ENCODE measurements at regions not wholly inside any gene's neighbourhood (a gene's known extent, or its start where the extent isn't known, plus 50 kb on each side); places are given as distances from the start of the nearest gene placed in this dataset.

DNA sequence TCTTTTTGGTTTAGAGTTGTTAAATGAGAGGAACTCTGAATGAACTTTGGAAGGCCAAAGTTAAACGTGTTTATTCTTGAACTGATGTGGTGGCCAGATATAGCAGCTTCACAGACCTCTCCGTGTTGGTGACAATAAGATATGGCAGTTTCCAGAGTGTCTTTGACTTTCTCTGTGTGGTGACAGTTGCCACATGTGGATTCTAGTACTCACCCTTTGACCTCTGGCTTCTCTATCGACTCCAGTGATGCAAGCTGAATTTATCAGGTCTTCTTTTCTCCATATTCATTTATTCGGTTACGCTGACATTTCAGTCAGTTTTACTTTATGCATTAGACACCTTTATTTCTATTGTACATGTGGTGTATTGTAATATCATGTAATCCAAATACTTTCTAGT, 1469.5 kb downstream of the SLITRK1 start:
- no peak for DNase-seq

DNA sequence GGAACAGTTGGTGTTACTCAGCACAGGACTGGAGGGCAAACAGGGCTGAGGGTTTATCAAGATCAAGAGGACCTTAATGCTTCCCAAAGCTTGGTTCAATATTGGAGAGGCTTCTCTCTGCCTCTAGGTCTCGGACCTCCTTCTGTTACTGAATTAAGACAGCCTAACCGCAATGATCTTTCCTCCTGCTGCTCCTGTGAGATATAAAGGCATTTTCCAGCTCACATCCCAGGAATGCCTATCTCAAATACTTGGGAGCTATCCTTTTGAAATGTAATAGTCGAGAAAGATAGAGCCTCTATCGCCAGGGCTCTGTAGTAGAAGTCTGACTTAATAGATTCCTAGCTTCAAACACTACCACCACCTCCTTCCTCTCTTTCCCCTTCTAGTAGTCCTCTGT, 1475.0 kb downstream of the SLITRK1 start:
- DNase-seq: no peak

DNA sequence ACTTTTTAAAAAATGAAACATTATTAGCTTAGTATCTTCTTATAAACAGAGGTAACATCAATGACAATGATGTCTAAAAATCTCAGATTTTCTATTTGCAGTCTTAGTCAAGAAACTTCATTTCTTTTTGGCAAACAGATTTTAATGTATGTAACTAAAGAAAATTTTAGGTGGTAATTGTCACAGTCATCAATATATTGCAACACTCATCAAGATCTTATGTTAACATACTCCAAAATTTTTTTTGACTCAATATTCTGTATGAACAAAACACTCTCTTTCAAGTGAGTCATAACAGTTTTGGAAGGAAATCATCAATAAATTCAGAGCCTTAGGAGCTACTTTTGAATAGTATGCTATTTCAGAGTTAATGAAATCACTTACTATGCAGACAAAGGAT, 1507.6 kb downstream of the SLITRK1 start:
- DNase-seq: no peak

DNA sequence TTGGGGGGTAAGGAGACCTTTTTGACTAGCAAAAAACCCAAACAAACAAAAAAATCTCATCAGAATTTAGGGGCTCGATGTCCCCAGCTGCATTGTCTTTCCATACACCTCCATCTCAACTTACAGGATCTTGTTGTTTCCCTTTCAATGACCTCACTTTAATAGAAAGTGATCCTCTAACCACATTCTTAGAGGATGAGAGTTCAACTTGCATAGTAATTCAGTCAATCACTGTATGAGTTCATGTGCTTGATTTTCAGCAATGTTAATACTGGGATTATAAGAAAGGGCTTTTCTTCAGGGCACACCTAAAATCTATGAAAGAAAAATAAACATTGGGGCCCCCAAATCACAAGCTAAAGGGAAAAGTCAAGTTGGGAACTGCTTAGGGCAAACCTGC, 1512.0 kb downstream of the SLITRK1 start:
- no peak for DNase-seq

DNA sequence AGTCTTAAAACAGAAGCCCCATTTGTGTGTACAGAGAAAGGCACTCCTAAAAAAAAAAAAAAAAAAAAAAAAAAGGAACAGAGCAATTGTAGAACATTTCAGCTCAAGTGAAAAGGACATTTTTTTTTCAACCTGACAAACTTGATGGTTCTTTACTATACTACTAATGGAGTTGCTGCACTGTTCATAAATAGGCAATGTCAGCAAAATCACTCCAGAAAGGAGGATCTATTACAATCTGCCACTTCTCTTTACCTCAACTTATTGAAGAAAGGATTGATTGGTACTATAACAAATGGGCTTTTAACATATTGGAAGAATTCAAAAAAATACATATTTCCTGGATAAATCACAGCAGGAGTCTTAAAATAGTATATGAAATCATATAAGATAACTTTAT, 1517.7 kb downstream of the SLITRK1 start:
- DNase-seq: no peak

DNA sequence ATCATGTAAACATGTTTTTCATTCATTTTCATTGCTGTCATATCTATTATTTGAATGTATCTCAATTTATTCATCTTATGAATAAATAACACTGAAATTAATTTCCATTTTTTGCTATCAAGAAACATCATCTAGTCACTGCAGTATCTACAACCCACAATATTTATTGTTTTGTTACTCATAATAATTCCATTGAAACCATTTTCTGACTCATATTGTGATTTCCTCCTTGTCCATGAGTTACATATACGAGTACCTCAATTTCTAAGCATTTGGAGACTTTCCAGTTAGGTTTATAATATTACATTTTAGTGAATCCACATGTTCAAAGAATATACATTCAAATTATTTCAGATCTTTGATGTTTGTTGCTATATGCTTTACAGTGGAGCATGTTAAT, 1524.0 kb downstream of the SLITRK1 start:
- DNase-seq: no peak

DNA sequence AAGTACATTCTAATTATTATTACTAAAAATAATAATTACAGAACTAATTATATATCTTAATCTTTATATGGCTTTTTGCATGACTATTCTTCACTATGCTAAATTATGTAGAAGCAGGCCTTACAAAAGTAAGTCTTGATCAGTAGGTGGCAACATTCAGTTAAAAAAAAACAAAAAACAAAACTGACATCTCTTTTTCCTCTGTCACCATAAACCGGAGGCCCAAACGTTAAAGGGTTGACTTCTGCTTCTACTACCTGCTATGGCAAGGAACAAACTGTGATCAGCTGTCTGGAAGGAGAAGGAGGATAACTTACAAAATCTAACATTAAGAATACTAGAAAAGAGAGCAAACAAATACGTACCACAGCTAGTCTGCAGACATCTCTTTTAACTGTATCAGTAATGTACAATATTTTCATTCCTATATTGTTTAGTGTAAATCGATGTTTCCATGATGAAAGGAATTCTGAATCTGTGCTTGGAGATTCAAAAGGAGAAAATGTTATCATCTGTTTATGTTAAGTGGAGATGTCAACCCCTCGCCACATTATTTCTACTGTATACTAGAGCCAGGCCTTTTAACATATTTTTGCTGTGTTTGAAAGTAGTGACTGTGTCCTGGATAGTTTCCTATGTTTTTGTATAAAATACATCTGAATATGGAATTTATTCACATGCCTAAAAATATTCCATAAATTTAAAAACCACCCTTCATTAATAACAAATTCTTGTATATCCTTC, 1525.4 kb downstream of the SLITRK1 start:
- DNase-seq: peak in 1 of 51 donors; percentile 13

DNA sequence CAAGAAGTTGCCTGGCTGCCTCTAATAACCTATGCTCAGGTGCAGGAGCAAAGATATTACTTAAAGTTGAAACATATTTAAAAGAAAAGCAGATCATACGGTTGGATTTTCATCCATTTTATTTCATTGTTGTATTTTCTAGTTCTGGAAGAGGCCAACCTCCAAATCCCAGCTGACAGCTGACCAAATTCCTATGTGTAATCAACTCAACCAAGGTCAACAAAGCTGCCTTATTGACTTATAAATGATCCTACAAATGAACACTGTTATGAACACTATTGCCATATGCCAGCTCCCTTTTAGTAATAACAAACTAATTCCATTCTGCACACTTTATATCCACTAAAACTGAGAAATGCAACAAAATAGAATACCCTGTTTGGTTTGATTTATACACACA, 1537.4 kb downstream of the SLITRK1 start:
- no peak for DNase-seq

DNA sequence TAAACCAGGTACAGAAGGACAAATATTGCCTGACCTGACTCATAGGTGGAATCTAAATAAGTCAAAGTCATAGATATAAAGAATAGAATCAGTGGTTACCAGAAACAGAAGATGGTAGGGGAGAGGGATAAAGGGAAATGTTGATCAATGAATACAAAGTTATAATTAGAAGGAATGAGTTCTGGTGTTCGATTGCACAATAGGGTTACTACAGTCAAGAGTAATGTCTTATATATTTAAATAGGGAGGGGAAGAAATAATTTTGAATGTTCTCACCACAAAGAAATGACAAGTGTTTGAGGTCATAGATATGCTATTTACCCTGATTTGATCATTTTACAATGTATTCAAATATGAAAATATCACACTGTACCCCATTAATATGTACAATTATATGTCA, 1541.2 kb downstream of the SLITRK1 start:
- no peak for DNase-seq

DNA sequence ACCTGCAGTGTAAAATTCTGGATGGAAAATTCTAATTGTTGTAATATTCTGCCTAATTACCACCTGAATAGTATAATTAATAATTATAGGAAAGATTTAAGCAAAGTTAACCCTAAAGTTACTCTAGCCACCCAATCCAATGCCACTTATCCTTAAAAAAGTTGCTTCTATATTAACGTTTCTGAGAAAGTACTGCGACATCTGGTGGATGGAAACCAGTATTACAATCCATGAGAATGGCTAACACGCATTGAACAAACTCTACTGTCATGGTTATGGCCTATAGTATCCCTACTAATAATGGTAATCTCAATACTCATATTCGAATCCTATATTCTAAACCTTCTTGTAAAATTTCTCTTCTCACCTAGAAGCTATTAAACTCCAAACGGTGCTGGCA, 1551.8 kb downstream of the SLITRK1 start:
- no peak for DNase-seq

DNA sequence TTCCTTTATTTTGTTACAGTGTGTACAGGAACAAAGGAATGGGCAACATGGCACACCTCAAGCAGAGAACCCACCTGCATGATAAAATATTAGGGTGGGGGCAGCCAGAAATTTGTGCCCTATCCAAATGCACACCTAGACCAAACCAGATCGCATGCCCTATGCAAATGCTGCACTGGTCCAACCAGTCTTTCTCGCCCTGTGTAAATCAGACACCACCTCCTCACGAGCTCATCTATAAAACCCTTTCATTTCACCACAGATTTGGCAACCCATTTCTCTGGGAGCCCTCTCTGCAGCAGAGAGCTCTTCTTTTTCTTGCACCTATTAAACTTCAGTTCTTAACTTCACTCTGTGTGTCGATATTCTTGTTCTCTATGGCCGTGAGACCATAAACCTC, 1559.2 kb downstream of the SLITRK1 start:
- DNase-seq: no peak

DNA sequence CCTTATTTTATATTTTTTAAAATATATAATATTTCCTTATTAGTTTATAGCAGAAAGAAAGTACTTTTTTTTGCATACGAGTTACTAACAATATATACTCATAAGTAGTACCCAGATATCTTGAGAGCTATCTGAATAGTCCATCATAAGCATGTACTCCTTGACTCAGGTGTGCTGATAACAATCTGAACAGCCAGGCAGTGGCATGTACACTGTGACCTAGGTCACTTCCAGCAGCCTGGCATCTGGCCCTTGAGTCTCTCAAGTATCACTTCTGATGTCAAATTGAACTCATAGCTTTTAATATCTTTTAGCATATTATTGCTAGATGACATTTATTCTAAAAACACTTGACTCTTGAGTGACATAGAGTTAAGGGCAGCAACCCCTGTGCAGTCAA, 1576.7 kb downstream of the SLITRK1 start:
- DNase-seq: no peak

DNA sequence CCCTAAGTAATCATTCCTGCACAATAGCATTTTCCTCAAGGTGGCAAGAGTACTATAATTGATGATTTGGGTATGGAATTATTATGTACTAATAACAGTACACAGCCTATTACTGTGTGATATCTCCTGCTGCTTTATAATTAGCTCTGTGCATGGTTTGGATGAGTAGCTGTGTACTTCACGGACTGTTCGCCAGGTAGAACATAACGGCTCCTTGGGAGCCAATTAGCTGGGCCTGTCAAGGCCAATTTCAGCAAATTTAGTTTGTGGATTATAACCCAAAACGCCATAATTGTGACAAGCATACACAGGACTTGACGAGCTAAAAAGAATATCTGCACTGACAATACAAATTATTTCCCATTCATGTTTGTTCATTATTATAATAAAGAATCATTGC, 1584.2 kb downstream of the SLITRK1 start:
- no peak for DNase-seq

DNA sequence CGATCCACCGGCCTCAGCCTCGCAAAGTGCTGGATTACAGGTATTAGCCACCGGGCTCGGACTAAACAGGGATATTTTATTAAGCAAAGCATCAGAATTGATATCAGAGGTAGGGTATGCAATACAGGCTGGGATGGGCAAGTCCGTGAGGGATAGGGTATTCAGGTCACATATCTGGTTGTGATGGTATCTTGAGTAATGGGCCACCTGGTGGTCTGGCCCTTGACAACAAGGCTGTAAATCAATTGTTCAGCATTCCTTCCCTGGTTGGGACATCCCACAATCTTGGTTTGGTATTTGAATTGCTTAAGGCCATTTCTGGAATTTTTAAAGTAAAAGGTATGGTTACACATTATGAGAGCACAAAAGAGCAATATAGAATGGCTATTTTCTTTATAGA, 1588.0 kb downstream of the SLITRK1 start:
- no peak for DNase-seq

DNA sequence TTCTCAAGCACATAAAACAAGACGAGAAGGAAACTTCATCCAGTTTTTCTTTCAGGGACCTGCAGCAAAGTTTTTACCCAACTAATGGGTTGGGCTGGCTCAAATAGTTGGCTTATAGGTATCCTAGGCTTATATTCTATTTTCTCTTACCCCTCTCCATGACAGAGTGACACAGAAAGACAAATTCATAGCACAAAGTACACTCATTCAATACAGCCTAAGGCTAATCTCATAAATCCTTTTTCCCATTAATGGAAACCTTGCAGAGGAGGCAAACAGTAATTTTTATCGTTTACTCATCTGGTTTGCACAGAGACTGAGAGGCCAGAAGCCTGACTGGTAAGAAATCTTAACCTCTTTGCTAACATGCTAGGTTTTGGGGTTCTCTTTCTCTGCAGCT, 1589.9 kb downstream of the SLITRK1 start:
- DNase-seq: no peak

DNA sequence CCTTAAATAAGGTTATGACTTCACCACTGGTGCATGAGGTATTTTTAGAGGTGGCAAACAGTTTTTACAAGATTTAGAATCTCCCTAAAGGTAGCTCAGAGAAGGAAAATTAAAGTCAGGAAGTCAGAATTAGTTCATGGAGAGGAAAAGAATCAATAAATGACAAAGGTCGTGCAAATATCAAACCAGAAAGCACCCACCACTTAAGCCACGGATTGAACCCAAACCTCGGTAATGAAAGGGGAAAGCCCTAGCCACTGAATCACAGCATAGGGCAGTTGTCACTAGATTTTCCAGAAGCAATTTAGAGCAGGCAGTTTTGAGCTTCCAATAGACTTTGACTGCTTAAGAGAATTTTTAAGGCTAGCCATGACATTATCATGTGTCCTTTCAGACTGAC, 1590.4 kb downstream of the SLITRK1 start:
- DNase-seq: no peak

DNA sequence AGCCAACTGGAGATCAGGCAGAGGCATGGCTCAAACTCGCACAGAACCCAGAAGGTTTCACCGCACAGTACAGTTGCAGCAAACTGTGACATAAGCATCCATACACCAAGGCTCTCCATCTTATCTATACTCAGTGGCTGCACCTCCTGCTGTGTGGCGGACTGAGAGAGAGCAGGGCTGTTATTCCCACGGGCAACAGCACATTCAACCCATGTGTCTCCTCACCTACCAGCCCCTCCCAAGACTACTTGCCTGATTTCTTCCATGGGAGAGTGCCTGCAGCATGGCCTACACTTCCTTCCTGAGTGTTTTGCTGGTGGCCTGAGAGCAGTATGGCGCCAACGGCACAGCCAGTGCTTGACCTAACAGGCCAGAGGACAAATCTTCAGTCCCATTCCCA, 1606.6 kb downstream of the SLITRK1 start:
- DNase-seq: no peak

DNA sequence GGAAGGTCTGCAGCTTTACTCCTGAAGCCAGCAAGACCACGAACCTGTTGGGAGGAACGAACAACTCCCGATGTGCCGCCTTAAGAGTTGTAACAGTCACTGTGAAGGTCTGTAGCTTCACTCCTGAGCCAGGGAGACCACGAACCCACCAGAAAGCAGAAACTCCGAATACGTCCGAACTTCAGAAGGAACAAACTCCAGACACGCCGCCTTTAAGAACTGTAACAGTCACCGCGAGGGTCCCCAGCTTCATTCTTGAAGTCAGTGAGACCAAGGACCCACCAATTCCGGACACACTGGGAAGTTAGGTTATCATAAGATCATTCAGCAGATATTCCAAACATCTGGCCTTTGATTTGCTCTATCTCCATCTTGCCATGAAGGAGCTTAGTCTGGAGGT, 1623.0 kb downstream of the SLITRK1 start:
- DNase-seq: no peak

DNA sequence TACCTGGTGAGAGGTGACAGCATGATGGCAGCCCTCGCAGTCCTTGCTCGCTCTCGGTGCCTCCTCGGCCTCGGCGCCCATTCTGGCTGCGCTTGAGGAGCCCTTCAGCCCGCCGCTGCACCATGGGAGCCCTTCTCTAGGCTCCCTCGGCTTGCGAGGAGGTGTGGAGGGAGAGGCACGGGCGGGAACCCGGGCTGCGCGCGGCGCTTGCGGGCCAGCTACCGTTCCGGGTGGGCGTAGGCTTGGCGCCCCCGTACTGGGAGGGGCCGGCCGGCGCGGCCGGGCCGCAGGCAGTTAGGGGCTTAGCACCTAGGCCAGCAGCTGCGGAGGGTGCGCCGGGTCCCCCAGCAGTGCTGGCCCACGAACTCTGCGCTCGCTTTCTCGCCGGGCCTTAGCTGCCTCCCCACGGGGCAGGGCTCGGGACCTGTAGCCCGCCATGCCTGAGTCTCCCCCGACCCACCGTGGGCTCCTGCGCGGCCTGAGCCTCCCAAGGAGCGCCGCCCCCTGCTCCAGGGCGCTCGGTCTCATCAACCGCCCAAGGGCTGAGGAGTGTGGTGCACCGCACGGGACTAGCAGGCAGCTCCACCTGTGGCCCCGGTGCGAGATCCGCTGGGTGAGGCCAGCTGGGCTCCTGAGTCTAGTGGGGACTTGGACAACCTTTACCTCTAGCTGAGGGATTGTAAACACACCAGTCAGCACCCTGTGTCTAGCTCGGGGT, 1624.3 kb downstream of the SLITRK1 start:
- DNase-seq: no peak

DNA sequence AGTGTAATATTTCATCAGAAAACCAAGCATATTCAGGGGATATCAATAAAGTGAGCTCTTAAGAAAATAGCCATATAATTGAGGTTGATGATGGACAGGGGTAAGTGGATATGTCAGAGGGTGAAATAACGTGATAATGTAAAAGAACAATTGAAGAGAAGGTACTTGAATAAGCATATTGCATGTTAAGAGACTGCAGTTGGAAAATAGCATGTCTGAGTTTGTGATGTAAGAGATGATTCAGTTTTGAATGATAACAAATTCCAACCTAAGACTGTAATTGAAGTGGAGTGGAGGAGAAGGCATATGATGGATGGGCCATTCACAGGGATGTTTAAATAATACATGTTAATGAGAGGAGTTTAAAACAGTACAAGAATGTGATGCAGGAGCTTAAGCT, 1633.5 kb downstream of the SLITRK1 start:
- no peak for DNase-seq

DNA sequence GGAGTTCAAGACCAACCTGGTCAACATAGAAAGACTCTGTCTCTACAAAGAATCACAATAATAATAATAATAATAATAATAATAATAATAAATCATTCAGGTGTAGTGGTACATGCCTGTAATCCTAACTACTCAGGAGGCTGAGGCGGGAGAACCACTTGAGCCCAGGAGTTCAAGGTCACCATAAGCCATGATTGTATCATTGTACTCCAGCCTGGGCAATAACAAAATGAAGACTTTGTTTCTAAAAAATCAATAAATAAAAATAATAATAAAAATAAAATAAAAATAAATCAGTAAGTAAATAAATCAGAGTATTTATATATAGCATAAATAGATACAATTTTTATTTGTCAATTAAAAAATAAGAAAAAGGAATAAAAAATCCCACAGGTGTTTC, 1636.4 kb downstream of the SLITRK1 start:
- DNase-seq: no peak

DNA sequence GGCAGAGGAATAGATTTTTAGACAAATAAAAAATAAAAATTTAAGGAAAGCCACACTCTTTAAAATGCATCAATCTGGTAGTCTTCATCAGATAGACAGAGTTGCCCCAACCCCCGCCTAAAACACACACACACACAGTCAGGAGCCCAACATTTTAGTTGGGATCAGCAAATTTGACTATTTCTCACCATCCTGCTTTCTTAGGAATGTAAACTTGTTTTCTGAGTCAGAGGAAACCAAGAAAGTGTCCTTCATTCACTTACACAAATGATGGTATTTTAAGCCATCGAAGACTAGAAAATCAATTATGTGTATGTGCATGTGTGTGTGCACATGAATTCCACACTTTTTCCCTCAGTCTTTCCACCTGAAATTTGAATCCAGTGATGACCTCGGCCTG, 1657.5 kb downstream of the SLITRK1 start:
- no peak for DNase-seq

DNA sequence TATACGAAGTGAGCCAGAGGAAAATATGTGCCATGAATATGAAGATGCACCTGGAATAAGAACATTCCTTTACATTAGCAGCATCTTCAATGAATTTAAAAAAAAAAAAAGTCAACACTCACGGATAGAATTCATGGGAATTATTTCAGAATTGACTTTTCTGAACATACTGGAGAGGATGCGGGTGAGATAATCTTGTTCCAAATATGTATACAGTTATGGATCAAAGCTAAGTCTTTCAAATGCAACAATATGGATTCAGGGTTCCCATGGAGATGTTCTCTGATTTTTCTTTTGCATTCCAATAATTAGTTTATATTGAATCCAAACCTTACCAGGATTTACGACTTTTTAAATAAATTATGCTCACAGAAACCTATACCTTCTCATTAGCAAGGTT, 1660.7 kb downstream of the SLITRK1 start:
- DNase-seq: no peak

DNA sequence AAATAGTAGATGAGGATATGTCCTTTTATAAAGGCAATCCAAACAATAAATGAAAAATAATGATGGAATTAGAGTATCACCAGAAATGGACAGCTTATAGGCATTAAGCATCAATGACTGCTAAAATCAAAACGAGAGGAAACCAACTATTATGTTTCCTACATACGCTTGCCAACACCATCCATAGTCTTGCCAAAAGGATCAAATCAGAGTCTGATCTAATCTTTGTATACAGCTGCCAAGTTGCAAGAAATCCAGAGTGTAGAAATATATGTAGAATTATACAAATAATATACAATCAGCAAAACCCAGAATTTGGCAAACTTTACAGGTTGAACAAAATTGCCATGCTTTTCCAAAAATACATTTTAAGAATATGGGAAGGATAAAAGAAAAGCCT, 1661.6 kb downstream of the SLITRK1 start:
- DNase-seq: no peak
